ENCODE measurements at regions not wholly inside any gene's neighbourhood (a gene's known extent, or its start where the extent isn't known, plus 50 kb on each side); places are given as distances from the start of the nearest gene placed in this dataset.

DNA sequence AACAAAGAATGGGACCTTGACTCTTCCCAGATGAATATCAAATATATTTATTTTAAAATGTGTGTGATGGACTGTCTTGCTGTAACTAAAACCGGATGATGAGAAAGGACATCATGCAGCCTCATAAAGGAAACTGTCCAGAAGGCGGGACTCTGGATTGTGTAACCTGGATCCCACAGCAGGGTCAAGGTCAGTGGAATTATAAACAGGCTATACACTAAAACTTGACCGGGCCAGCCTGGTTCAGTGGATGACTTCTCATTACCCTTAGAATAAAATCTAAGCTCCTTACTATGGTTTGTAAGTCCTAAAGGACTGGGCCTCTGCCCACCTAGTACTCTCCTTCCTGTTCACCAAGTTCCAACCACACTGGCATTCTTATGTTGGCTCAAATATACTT, 280.3 kb downstream of the ELAVL2 start:
- no peaks in the 10 kb centered on the region for H3K4me1 Mint-ChIP-seq
- DNase-seq: no peak
- no peaks in the 10 kb centered on the region for H3K36me3 Mint-ChIP-seq
- H3K27ac Mint-ChIP-seq: no peak overlapping the region
- no peaks in the 10 kb centered on the region for H3K27me3 Mint-ChIP-seq
- ATAC-seq (ENCODE audit: low read depth in 2 of 2): no peak
- peaks cover 4 to 39% (median 14%) of the 10 kb centered on the region in 7 donors for H3K9me3 Mint-ChIP-seq
- H3K4me3 Mint-ChIP-seq: no peak overlapping the region

DNA sequence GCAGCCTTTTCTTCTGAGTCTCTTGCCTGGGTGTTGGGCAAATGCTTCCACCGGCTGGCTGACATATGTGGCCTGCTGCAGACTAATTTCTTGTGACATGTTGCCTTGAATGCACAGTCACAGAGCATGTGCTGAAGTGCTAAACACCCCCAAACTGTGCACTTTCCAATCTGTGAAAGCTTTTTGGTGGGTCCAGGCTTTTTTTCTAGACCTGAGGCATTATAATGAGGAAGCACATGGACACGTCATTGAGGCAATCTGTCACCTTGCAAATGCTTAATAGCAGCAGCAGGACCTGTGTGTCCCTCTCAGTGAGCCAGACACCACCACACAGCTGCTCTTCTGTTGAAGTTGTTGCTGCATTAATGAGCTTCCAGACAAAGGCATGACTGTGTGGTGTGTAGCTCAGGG, 274.7 kb downstream of the ELAVL2 start:
- no peaks in the 10 kb centered on the region for H3K27me3 Mint-ChIP-seq
- DNase-seq: no peak
- H3K4me1 Mint-ChIP-seq: no peaks in the 10 kb centered on the region
- ATAC-seq (ENCODE audit: low read depth in 2 of 2): no peak
- no peak overlapping the region for H3K4me3 Mint-ChIP-seq
- H3K36me3 Mint-ChIP-seq: no peaks in the 10 kb centered on the region
- H3K9me3 Mint-ChIP-seq: peaks cover 3 to 15% (median 9%) of the 10 kb centered on the region in 7 donors
- H3K27ac Mint-ChIP-seq: no peak overlapping the region

DNA sequence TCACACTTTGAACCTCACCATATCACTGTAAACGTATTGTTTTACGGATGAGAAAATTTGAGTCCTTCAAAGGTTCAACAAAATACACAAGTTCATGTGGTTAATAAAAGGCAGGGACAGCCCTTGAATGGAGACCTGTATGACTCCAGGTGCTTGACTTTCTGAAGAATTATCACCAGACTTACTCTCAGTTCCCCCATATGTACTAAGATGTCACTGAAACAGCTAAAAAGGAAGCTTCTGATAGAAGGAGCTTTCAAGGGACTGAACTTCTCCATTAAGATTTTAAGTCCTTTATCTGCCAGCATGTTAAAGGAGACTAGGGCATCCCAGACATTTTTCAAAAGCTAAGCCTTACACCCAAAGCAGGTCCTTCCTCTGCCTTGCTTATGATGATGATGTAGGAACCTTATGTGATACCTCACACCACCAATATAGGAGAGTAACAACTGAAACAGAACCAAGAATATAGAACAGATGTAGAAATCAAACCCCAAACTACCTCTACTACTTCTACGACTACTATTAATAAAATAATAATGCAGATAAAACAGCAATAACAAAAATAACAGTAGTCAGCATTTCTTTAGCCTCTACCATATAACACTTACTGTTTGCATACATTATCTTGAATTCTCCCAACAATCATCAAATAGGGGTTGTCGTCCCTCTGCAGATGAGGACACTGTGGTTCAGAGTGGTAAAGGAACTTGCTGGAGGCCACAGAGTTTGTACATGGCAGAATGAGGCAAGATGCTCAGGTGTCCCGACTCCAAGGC, 273.9 kb downstream of the ELAVL2 start:
- no peak for ATAC-seq (ENCODE audit: low read depth in 2 of 2)
- H3K9me3 Mint-ChIP-seq: peaks cover 3 to 12% (median 7%) of the 10 kb centered on the region in 7 donors
- H3K4me1 Mint-ChIP-seq: no peaks in the 10 kb centered on the region
- H3K36me3 Mint-ChIP-seq: no peaks in the 10 kb centered on the region
- no peak for DNase-seq
- H3K4me3 Mint-ChIP-seq: no peak overlapping the region
- H3K27ac Mint-ChIP-seq: no peak overlapping the region
- no peaks in the 10 kb centered on the region for H3K27me3 Mint-ChIP-seq

DNA sequence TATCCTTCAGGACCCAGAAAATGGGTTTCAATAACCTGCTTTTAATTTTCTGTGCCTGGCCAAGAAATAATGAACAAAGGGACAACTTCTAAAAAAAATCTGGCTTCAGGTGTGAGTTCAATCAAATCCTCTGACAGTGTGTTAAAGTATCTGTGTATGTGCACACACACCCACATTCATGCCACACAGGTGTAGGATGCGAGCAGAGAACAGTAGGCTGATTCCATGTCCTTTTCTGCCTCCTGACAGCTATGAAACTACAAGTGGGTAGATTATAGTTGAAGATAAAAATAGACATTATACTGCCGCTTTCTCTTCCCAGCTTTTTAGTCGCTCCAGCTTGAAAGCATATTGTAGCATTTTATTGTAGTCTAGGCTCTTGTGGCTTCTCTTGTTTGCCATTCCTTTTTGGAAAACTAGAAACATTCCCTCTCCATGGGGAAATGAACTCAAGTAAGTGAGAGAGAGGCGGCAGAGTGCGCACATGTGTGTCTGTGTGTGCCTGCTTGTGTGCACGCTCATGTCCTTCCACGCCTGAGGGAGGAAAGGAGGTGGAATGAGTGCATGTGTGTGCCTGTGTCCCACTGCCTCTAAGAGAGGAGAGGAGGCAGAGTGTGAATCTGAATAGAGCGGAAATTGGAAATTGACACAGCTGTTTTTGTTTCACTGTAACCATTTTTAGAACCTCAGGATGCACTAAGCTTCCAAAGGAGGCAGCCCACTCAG, 273.0 kb downstream of the ELAVL2 start:
- DNase-seq (no peak), ATAC-seq (ENCODE audit: low read depth in 2 of 2) (no peak)

DNA sequence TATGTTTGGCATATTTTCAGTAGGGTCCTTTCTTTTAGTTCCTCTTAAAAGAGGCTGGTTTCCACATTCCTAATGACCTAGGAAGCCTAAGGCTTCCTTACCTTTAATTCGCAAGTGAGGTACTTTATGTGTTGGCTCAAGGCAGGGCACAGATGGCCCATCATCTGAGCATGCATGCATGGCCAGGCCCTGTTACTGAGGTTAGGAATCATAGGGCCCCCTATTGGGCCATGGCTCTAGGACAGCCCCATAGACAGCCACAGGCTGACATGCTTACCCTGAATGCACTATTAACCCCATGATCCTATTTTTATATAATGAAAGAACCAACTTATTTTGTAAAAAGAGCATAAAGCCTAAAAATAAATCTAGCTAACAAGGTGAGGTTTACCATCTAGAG, 271.4 kb downstream of the ELAVL2 start:
- Mint-ChIP-seq H3K4me3 (no peak overlapping the region), H3K27ac (no peak overlapping the region), H3K9me3 (peaks cover 0 to 15% (median 5%) of the 10 kb centered on the region in 7 donors), H3K27me3 (no peaks in the 10 kb centered on the region), H3K4me1 (no peaks in the 10 kb centered on the region), H3K36me3 (no peaks in the 10 kb centered on the region)
- ATAC-seq (ENCODE audit: low read depth in 2 of 2): no peak
- DNase-seq: no peak

More for the DNA sequence above, 273.0 kb downstream of the ELAVL2 start:
- H3K36me3 Mint-ChIP-seq: no peaks in the 10 kb centered on the region
- H3K27ac Mint-ChIP-seq: no peak overlapping the region
- H3K9me3 Mint-ChIP-seq: peaks cover under 1 to 12% (median 4%) of the 10 kb centered on the region in 7 donors
- no peak overlapping the region for H3K4me3 Mint-ChIP-seq
- no peaks in the 10 kb centered on the region for H3K27me3 Mint-ChIP-seq
- no peaks in the 10 kb centered on the region for H3K4me1 Mint-ChIP-seq

DNA sequence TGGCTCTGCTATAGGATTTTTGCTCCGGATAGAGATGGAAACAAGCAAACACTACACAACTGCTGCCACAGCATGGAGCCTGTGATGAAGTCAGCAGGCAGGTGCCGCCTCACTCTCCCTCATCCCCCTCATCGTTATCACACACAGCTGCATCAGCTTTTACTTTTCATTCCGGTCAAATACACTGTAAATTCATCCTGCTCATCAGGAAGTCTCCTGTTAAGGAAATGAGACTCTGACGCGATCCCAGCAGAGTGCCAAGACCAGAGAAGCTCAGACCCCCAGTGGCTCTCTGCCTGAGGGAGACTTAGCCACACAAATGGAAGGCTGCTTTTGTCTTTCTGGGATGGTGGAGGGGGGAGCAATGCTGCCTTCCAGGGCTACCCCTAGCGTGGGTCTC, 270.2 kb downstream of the ELAVL2 start:
- Mint-ChIP-seq H3K27ac (peak overlapping the region in 1 of 6 donors; percentile 63), H3K4me1 (no peaks in the 10 kb centered on the region), H3K4me3 (no peak overlapping the region), H3K36me3 (no peaks in the 10 kb centered on the region), H3K9me3 (peaks cover 0 to 11% (median 4%) of the 10 kb centered on the region in 7 donors), H3K27me3 (no peaks in the 10 kb centered on the region)
- DNase-seq (no peak), ATAC-seq (ENCODE audit: low read depth in 2 of 2) (no peak)

DNA sequence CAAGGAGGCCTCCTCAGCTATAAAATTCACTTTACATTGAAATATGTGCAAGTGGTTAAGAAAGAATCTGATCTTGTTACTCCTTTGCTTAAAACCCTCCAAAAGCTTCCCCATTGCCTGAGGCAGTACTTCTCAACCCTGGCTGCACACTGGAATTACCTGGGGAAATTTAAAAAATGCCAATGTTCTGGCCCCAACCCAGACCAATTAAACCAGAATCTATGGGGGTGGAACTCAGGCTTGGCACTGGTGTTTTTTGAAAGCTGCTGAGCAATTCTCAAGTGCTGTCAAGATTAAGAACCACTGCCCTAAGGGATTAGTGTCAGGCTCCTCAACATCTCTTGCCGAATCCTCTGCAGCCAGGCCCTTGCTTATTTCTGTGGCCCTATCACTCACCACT, 269.6 kb downstream of the ELAVL2 start:
- no peaks in the 10 kb centered on the region for H3K27me3 Mint-ChIP-seq
- ATAC-seq (ENCODE audit: low read depth in 2 of 2): no peak
- peaks cover 0 to 11% (median 4%) of the 10 kb centered on the region in 7 donors for H3K9me3 Mint-ChIP-seq
- no peaks in the 10 kb centered on the region for H3K4me1 Mint-ChIP-seq
- no peak overlapping the region for H3K4me3 Mint-ChIP-seq
- H3K36me3 Mint-ChIP-seq: no peaks in the 10 kb centered on the region
- H3K27ac Mint-ChIP-seq: no peak overlapping the region
- DNase-seq: no peak

DNA sequence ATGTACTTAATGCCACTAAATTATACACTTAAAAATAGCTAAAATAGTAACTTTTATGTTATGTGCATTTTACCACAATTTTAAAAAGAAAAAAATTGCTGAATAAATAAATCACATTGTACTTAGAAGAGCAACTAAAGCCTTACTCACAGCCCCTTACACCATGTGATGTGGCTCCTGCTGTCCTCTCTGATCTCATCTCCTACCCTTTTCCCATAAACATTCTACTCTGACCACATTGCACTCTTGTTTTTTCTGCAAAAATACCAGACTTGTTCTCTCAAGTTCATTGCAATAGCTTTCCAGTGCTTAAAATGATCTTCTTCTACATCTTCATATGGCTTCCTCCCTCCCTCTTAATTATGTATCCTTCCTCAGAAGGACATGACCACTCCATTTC, 268.4 kb downstream of the ELAVL2 start:
- H3K4me3 Mint-ChIP-seq: no peak overlapping the region
- H3K4me1 Mint-ChIP-seq: no peaks in the 10 kb centered on the region
- H3K9me3 Mint-ChIP-seq: peaks cover 0 to 11% (median 5%) of the 10 kb centered on the region in 7 donors
- no peaks in the 10 kb centered on the region for H3K36me3 Mint-ChIP-seq
- DNase-seq (no peak), ATAC-seq (ENCODE audit: low read depth in 2 of 2) (no peak)
- no peak overlapping the region for H3K27ac Mint-ChIP-seq
- H3K27me3 Mint-ChIP-seq: no peaks in the 10 kb centered on the region

DNA sequence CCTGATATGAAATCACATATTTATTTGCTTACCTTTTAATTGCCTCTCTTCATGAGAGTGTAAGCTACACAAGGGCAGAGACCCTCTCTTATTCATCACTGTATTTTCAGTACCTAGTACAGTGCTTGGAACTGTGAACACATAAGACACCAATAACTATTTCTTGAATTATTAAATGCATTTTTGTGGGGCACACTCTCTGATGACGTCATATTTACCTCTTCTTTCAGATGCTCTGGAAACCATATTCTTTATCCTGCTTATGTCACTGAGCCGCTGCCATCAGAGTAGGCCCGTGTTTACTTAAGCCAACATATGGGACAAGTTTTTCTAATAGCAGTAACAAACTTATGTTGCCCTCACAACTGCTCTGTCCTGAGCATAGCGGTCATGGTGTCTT, 266.5 kb downstream of the ELAVL2 start:
- DNase-seq (no peak), ATAC-seq (ENCODE audit: low read depth in 2 of 2) (no peak)
- H3K4me1 Mint-ChIP-seq: no peaks in the 10 kb centered on the region
- no peaks in the 10 kb centered on the region for H3K27me3 Mint-ChIP-seq
- H3K9me3 Mint-ChIP-seq: peaks cover 4 to 11% (median 5%) of the 10 kb centered on the region in 7 donors
- no peak overlapping the region for H3K4me3 Mint-ChIP-seq
- H3K36me3 Mint-ChIP-seq: no peaks in the 10 kb centered on the region
- no peak overlapping the region for H3K27ac Mint-ChIP-seq

DNA sequence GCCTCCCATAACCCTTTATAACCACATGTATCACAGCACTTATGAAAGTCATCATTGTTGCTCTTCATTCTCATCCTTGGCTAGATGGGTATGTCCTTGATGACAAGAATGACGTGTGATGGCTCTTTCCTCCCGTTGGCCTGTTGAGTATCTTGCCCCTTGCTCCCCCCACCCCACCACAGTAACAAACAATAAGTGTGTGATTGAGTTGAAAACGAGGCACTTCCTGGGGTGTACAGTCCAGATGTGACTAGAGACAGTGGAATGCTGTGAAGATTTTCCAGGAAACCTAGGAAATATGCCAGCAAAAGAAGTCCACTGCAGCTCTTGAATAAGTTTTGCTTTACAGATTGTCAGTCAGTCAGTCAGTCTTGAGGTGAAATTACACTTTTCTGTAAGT, 262.5 kb downstream of the ELAVL2 start:
- H3K27ac Mint-ChIP-seq: peak overlapping the region in 1 of 6 donors; percentile 33

DNA sequence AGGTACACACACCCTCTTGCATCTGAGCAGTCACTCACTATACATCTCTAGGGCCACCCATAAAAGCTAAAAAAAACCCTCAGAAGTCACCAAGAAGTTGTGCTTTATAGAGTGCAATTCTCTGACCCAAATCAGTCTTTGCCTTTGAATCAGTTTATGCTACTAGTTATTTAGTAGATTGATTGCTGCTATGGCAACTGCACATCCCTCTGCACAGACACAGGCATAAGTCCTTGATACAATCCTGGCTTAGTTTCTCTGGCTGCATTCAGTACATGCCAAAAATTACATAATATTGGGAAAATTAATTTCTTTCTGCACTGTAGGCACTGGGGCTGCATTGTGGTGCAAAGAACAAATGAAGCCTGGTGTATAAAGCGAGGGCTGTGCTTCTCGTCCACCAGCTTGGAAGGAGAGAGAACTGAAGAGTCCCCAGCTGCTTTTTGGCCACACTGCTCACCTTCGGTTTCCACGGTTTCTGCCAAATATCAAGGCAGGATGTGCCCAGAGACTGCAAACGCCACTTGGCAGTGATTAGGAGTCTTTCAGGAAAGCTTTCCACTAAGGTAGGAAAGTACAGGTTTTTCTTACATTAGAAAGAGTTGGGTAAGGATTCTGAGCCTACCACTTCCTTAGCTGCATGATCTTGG, 258.4 kb downstream of the ELAVL2 start:
- ATAC-seq (ENCODE audit: low read depth in 2 of 2): no peak
- H3K4me1 Mint-ChIP-seq: no peaks in the 10 kb centered on the region
- H3K27ac Mint-ChIP-seq: no peak overlapping the region
- no peak overlapping the region for H3K4me3 Mint-ChIP-seq
- no peak for DNase-seq
- H3K9me3 Mint-ChIP-seq: peaks cover 0 to 10% (median 5%) of the 10 kb centered on the region in 7 donors
- no peaks in the 10 kb centered on the region for H3K27me3 Mint-ChIP-seq
- no peaks in the 10 kb centered on the region for H3K36me3 Mint-ChIP-seq

More for the DNA sequence above, 262.5 kb downstream of the ELAVL2 start:
- Mint-ChIP-seq H3K36me3 (no peaks in the 10 kb centered on the region), H3K4me3 (no peak overlapping the region), H3K27me3 (no peaks in the 10 kb centered on the region), H3K9me3 (peaks cover 0 to 9% (median 5%) of the 10 kb centered on the region in 7 donors), H3K4me1 (no peaks in the 10 kb centered on the region)
- ATAC-seq (ENCODE audit: low read depth in 2 of 2): no peak
- DNase-seq: no peak

DNA sequence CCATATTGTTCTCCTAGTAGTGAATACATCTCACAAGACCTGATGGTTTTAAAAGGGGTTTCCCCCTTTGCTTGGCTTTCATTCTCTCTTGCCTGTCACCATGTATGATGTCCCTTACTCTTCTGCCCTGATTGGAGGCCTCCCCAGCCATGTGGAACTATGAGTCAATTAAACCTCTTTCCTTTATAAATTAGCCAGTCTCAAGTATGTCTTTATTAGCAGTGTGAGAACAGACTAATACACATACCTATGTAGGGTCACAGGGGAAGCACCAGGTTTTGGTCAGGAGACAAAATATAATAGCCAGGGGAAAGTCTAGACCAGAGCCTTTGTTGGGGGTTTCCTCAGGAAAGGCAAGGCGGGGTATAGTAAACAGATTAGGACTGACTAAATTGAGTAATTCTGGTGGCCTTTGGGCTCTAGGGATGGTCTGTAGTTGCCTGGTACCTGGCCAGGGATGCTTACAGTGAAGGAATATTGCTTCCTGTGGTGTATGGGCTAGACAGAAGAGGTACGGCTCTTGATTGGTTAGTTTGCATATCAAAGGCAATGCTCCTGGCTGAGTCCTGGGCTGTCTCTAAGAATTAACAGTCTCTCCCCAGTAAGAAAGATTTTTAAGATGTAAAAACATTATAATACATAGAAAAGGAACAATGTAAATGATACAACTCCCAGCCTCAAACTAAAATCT, 254.5 kb downstream of the ELAVL2 start:
- Mint-ChIP-seq H3K4me1 (no peaks in the 10 kb centered on the region), H3K27me3 (no peaks in the 10 kb centered on the region), H3K9me3 (peaks cover 0 to 9% (median 6%) of the 10 kb centered on the region in 7 donors), H3K4me3 (no peak overlapping the region), H3K27ac (no peak overlapping the region), H3K36me3 (no peaks in the 10 kb centered on the region)
- ATAC-seq (ENCODE audit: low read depth in 2 of 2) (no peak), DNase-seq (no peak)

DNA sequence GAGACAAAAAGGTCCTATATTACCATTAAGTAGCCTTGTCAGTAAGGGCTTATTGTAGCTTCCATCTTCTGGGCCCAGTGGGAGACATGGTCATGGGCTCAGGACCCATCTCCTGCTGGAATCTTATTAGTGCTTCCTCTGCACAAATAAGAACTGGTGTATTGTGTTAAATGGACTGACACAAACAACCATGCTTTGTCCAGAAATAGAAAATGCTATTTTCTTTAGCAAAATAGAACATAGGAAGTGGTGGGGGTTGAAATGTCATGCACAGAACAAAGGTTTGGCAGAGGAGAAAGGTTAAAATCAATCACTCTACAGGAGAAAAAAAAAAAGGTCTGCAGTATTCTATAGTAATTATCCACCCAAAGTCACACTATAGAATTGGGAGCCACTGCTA, 252.2 kb downstream of the ELAVL2 start:
- no peaks in the 10 kb centered on the region for H3K4me1 Mint-ChIP-seq
- peaks cover 0 to 15% (median 8%) of the 10 kb centered on the region in 7 donors for H3K9me3 Mint-ChIP-seq
- no peaks in the 10 kb centered on the region for H3K36me3 Mint-ChIP-seq
- no peak for ATAC-seq (ENCODE audit: low read depth in 2 of 2)
- no peaks in the 10 kb centered on the region for H3K27me3 Mint-ChIP-seq
- no peak overlapping the region for H3K4me3 Mint-ChIP-seq
- H3K27ac Mint-ChIP-seq: no peak overlapping the region
- no peak for DNase-seq
